ENCODE measurements at regions not wholly inside any gene's neighbourhood (a gene's known extent, or its start where the extent isn't known, plus 50 kb on each side); places are given as distances from the start of the nearest gene placed in this dataset.

DNA sequence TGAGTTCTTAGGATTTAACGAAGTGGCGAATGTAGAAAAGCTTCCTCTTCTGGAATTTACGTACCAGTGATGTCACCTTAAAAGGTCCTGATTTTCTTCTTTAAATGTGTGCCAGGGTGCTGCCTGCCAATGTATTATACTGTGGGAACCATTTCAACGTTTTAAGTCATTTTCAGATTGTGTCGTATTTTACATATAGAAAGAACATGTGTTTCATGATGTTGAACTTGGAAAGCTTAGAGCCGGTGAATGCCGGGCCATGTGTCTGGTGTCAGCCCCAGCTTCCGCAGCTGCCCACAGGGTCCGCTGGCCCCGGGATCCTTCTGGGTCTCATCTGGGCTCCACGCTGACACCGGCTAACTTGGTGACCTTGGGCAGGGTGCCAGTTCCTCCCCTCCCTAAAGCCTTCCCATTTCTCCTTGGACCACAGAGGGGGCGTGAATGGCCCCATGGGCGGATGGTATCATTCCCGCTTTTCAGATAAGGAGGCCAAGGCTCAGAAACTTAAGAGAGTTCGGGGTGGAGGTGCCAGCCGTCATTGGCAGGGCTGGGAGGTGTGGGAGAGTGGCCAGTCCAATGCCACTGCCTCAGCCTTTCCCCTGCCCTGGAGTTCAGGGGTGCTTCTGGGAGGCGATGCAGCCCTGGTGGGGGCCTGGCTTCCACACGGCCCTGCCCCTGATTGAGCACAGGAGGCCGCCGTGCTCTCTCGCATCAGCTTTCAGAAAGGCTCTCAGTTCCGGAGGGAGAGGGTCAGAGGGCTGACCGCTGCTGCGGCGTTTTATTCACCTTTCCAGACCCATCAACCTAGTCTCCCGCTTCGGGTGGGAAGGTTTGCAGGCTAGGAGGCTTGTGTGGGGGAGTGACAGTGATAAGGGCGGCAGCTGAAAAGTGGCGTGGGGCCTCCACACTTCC is 68.8 kb upstream of the CIBAR2 start:
- peaks cover 7% of the 10 kb centered on the region for H3K4me1 ChIP-seq
- H3K27ac ChIP-seq: no peak overlapping the region
- H3K4me3 ChIP-seq: no peak overlapping the region
- H3K9me3 ChIP-seq: peaks cover 6% of the 10 kb centered on the region
- no peak for DNase-seq (ENCODE audit: low spot score in 2 of 2)
- TF ChIP-seq EP300 (IDR thresholded peaks at IDR 0.05): no peak
- no peak for TF ChIP-seq POLR2AphosphoS5 (IDR thresholded peaks at IDR 0.05)
- no peak for TF ChIP-seq POLR2A (IDR thresholded peaks at IDR 0.05)
- TF ChIP-seq, protein P1, sequence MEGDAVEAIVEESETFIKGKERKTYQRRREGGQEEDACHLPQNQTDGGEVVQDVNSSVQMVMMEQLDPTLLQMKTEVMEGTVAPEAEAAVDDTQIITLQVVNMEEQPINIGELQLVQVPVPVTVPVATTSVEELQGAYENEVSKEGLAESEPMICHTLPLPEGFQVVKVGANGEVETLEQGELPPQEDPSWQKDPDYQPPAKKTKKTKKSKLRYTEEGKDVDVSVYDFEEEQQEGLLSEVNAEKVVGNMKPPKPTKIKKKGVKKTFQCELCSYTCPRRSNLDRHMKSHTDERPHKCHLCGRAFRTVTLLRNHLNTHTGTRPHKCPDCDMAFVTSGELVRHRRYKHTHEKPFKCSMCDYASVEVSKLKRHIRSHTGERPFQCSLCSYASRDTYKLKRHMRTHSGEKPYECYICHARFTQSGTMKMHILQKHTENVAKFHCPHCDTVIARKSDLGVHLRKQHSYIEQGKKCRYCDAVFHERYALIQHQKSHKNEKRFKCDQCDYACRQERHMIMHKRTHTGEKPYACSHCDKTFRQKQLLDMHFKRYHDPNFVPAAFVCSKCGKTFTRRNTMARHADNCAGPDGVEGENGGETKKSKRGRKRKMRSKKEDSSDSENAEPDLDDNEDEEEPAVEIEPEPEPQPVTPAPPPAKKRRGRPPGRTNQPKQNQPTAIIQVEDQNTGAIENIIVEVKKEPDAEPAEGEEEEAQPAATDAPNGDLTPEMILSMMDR (IDR thresholded peaks at IDR 0.05): no peak
- no peaks in the 10 kb centered on the region for H3K36me3 ChIP-seq
- 87% methylated on average over 24 of the region's 30 CpGs for WGBS
- no peaks in the 10 kb centered on the region for H3K27me3 ChIP-seq

DNA sequence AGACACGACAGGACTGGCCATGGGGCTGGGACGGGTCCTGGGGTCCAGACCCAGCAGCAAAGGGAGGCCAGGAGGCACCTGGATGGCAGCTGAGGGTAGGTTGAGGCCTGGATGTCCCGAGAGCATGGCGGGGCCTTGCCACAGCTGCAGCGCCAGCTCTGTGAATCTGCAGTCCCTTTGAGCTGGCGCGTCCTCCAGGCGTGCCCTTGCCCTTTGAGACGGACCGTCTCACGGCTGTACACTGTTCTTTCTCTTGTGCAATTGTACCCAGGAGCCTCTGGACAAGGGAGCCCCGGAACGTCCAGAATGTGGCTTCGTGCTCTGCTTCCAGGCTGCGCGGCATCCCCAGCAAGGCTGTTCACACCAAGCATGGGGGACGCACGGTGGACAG is 69.5 kb upstream of the CIBAR2 start:
- H3K4me3 ChIP-seq: no peak overlapping the region
- WGBS: 96% methylated on average over 9 of the region's 18 CpGs
- H3K27me3 ChIP-seq: no peaks in the 10 kb centered on the region
- peaks cover 2% of the 10 kb centered on the region for H3K4me1 ChIP-seq
- DNase-seq (ENCODE audit: low spot score in 2 of 2): no peak
- TF ChIP-seq EP300 (IDR thresholded peaks at IDR 0.05) (no peak), POLR2A (IDR thresholded peaks at IDR 0.05) (no peak), POLR2AphosphoS5 (IDR thresholded peaks at IDR 0.05) (no peak)
- TF ChIP-seq, protein P1 (IDR thresholded peaks at IDR 0.05): no peak
- H3K27ac ChIP-seq: no peak overlapping the region
- peaks cover 6% of the 10 kb centered on the region for H3K9me3 ChIP-seq
- no peaks in the 10 kb centered on the region for H3K36me3 ChIP-seq

DNA sequence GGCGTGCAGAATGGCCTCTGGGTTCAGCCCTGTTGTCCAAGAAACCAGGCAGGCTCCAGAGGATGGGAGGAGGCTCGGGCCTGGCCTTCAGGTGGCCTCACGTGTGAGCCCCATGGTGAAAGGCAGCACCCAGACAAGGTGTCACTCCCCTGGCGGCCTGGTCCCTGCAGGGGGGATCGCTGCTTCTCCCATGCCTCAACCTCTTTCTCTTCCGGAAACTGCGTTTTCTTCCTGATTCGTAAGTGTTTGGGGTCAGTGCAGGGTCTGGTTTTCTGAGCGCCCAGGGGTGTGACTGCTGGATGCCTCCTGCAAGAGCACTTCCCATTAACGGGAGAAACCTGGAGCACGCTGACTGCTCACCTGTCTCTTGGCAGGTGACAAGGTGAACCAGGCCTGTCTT is 70.0 kb upstream of the CIBAR2 start:
- Histone ChIP-seq H3K4me1 (no peaks in the 10 kb centered on the region), H3K27me3 (no peaks in the 10 kb centered on the region), H3K4me3 (no peak overlapping the region), H3K36me3 (no peaks in the 10 kb centered on the region), H3K27ac (no peak overlapping the region), H3K9me3 (peaks cover 6% of the 10 kb centered on the region)
- no peak for DNase-seq (ENCODE audit: low spot score in 2 of 2)
- TF ChIP-seq EP300 (IDR thresholded peaks at IDR 0.05) (no peak), POLR2A (IDR thresholded peaks at IDR 0.05) (no peak), POLR2AphosphoS5 (IDR thresholded peaks at IDR 0.05) (no peak)
- TF ChIP-seq, protein P1 (IDR thresholded peaks at IDR 0.05): no peak
- 84% methylated on average over 7 of the region's 11 CpGs for WGBS

DNA sequence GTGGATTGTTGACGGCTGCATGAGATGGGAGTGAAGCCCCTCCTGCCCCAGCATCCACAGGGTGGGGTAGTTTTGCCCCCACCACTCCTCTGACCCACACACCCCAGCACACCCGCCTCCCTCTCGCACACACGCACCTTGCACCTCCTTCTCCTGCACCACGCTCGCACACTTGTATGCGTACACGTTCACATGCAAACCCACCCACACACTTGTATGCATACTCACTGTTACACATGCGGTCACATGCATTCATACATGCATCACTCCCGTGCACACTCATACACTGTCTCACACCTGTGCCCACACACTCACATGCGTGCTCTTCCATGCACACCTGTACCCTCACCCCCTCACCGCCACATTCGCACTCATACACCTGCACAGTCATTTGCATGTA is 70.5 kb upstream of the CIBAR2 start:
- no peak for TF ChIP-seq POLR2AphosphoS5 (IDR thresholded peaks at IDR 0.05)
- TF ChIP-seq, protein P1 (IDR thresholded peaks at IDR 0.05): no peak
- no peak for TF ChIP-seq EP300 (IDR thresholded peaks at IDR 0.05)
- no peak for TF ChIP-seq POLR2A (IDR thresholded peaks at IDR 0.05)
- no peak for DNase-seq (ENCODE audit: low spot score in 2 of 2)
- no peak overlapping the region for H3K4me3 ChIP-seq
- no peaks in the 10 kb centered on the region for H3K36me3 ChIP-seq
- H3K27ac ChIP-seq: no peak overlapping the region
- no peaks in the 10 kb centered on the region for H3K27me3 ChIP-seq
- 98% methylated on average over 12 of the region's 13 CpGs for WGBS
- peaks cover 6% of the 10 kb centered on the region for H3K9me3 ChIP-seq
- no peaks in the 10 kb centered on the region for H3K4me1 ChIP-seq

DNA sequence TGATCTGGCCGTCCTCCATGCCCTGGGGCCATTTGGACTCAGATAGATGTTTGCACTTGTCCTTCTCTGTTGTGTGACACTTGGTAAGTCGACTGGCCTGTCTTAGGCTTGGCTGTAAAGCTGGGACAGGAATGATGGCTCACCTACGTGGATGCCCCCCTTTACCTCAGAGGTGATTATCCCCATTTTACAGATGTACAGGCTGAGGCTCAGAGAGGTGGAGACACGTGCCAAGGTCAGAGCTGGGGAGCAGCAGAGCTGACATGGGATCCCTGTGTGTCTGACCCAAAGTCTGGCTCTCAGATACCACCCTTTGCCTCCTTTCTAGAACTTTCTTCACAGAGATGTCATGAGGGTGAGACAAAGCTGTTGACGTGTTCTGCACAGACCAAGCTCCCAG is 71.3 kb upstream of the CIBAR2 start:
- Histone ChIP-seq H3K27ac (no peak overlapping the region), H3K36me3 (no peaks in the 10 kb centered on the region), H3K4me1 (no peaks in the 10 kb centered on the region), H3K27me3 (no peaks in the 10 kb centered on the region), H3K4me3 (no peak overlapping the region), H3K9me3 (peaks cover 6% of the 10 kb centered on the region)
- no peak for DNase-seq (ENCODE audit: low spot score in 2 of 2)
- WGBS: 77% methylated on average over 3 of the region's 5 CpGs
- TF ChIP-seq, protein P1 (IDR thresholded peaks at IDR 0.05): no peak
- TF ChIP-seq POLR2AphosphoS5 (IDR thresholded peaks at IDR 0.05): no peak
- TF ChIP-seq POLR2A (IDR thresholded peaks at IDR 0.05): no peak
- no peak for TF ChIP-seq EP300 (IDR thresholded peaks at IDR 0.05)
